Stimulated activated CD4-positive, alpha-beta T cell treated with anti-CD3 and anti-CD28 coated beads, Interleukin-12 subunit alpha, Interleukin-12 subunit beta, amount 100 ng/mL, for 4 hours (primary cell): ENCODE measurements at regions not wholly inside any gene's neighbourhood (a gene's known extent, or its start where the extent isn't known, plus 50 kb on each side); places are given as distances from the start of the nearest gene placed in this dataset.
"Not testable (repeated sequence)": the region's sequence is repeated elsewhere in the genome, so short reads cannot be mapped to it uniquely, and the experiment has no call there.

Source experiments
- DNase-seq: peaks from one replicate; pipeline ENCODE4 v3.0.0-alpha.2; 2020

DNA sequence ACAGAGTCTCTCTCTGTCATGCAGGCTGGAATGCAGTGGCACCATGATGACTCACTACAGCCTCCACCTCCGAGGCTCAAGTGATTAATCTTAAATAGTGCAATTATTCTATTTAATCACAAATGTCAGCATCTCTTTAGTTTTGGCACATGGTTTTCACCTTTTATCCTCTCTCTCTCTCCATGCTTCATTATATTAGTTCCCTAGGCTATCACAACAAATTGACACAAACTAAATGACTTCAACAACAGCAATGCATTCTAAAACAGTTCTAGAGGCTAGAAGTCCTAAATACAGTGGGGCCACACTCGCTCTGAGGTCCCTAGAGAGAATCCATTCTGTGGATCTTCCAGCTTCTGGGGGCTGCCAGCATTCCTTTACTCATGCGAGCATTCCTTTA is 178.2 kb upstream of the ZNG1F start:
- DNase-seq: not testable (repeated sequence)

GRCh38 chr9:41361790-41362189 is 172.7 kb upstream of the ZNG1F start:
- not testable (repeated sequence) for DNase-seq

- peak; percentile 25 for DNase-seq
These were observed 170.0 kb upstream of the ZNG1F start for GRCh38 chr9:41359116-41359515.

GRCh38 chr9:41358682-41359081 is 169.6 kb upstream of the ZNG1F start:
- peak; percentile 81 for DNase-seq

DNA sequence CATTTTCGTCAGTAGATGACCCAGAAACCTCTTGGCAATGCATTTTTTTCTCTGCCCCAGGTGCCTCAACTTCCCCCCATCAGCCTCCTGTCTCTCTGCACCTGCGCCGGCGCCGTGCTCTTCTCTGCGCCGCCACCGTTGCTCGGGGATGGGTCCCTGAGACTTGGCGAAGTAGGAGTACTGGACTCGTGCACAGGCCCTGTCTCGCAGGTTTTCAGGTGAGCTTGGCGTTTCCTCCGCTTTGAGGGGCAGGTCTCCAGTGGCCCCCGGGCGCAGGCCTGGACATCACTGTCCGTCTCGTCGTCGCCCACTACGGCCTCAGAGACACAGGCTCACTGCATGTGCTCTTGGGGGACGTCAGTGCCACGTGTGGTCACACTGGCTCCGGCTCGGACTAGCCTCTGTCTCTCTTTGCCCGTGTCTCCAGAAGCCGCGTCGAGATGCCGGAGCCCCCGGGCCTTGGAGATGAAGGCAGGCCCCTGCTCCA is 168.8 kb upstream of the ZNG1F start:
- not testable (repeated sequence) for DNase-seq

DNA sequence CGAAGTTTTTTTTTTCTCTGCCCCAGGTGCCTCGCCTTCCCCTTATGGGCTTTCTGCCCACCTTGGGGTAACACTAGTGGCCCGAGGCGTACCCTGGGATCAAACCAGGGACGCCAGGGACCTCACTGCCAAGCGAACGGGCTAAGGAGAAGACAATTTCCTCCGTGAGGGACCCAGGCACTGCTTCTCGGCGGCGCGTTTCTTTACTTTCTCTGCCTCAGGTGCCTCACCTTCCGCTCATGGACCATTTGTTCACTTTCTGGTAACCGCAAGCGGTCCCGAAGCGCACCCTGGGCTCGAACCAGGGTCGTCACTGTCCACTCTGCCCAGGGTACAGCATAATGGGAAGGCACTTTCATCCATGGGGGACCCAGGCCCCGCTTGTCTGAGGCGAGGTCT is 168.2 kb upstream of the ZNG1F start:
- DNase-seq: not testable (repeated sequence)

DNA sequence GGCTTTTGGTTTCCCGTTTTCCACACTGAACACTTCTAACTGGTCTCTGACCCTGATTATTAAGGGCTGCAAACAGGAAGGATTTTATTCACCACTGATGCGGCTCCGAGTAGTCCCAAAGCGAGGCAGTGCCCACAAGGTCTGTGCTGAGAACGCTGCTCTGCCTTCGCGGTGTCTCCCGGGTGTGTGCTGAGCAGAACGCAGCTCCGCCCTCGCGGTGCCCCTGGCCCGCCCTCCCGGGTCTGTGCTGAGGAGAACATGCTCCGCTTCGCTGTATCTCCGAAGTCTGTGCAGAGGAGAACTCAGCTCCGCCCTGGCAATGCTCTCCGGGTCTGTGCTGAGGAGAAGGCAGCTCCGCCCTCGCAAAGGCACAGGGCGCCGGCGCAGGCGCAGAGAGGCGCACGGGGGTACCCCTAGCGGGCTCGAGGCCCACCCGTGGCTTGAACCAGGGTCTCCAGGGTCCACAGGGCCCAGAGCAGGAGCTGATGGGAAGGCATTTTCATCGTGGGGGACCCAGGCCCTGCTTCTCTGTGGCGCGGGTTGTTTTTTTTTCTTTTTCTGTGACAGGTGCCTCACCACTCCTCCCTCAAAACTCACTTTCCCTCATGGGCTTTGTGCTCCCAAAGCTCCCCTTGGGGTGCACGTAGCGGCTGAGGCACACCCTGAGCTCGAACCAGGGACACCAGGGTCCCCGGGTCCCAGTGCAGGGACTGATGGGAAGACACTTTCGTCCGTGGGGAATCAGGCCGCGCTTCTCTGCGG is 167.7 kb upstream of the ZNG1F start:
- peak; percentile 79 for DNase-seq

DNA sequence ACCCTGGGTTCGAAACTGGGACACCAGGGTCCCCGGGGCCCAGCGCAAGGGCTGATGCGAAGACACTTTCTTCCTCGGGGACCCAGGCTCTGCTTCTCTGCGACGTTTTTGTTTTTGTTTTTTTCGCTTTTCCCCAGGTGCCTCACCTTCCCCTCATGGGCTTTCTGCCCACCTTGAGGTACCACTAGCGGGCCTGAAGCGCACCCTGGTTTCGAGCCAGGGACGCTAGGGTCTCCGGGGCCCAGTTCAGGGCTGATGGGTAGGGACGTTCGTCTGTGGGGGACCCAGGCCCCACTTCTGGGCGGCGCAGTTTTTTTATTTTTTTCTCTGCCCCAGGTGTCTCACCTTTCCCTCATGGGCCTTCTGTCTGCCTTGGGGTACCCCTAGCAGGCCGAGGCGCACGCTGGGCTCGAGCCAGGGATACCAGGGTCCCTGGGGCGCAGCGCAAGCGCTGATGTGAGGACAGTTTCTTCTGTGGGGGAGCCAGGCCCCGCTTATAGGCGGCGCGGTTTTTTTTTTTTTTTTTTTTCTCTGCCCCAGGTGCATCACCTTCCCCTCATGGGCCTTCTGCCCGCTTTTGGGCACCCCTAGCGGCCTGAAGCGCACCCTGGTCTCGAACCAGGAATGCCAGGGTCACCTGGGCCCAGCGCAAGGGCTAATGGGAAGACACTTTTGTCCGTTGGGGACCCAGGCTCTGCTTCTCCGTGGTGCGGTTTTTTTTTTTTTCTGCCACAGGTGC is 166.8 kb upstream of the ZNG1F start:
- not testable (repeated sequence) for DNase-seq

DNA sequence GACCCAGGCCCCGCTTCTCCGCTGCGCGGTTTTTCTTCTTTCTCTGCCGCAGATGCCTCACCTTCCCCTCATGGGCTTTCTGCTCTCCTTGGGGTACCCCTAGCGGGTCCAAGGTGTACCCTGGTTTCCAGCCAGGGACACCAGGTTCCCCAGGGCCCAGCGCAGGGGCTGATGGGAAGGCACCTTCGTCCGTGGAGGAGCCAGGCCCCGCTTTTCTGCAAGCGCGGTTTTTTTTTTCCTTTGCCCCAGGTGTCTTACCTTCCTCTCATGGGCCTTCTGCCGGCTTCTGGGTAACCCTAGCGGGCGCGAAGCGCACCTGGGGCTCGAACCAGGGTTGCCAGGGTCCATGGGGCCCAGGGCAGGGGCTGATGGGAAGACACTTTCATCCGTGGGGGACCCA is 165.9 kb upstream of the ZNG1F start:
- peak; percentile 20 for DNase-seq

DNA sequence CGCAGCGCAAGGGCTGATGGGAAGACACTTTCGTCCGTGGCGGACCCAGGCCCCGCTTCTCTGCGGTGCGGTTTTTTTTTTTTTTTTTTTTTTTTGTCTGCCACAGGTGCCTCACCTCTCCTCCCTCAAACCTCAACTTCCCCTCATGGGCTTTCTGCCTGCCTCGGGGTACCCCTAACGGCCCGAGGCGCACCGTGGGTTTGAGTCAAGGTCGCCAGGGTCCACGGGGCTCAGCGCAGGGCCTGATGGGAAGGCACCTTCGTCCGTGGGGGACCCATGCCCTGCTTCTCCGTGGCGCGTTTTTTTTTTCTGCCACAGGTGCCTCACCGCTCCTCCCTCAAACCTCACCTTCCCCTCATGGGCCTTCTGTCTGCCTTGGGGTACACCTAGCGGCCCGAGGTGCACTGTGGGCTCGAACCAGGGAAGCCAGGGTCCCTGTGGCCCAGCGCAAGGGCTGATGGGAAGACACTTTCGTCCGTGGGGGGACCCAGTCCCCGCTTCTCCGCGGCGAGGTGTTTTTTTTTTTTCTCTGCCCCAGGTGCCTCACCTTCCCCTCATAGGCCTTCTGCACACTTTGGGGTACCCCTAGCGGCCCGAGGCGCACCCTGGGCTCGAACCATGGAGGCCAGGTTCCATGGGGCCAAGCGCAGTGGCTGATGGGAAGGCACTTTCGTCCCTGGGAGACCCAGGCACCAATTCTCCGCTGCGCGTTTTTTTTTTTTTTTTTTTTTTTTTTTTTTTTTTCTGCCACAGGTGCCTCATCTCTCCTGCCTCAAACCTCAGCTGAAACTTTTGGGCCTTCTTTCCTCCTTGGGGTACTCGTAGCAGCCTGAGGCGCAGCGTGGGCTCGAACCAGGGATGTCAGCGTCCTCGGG is 165.2 kb upstream of the ZNG1F start:
- DNase-seq: peak; percentile 17

- not testable (repeated sequence) for DNase-seq
These were observed 163.9 kb upstream of the ZNG1F start for GRCh38 chr9:41353026-41353425.

- not testable (repeated sequence) for DNase-seq
These were observed 163.3 kb upstream of the ZNG1F start for GRCh38 chr9:41352390-41352789.

- not testable (repeated sequence) for DNase-seq
These were observed 158.8 kb upstream of the ZNG1F start for GRCh38 chr9:41347893-41348292.

DNA sequence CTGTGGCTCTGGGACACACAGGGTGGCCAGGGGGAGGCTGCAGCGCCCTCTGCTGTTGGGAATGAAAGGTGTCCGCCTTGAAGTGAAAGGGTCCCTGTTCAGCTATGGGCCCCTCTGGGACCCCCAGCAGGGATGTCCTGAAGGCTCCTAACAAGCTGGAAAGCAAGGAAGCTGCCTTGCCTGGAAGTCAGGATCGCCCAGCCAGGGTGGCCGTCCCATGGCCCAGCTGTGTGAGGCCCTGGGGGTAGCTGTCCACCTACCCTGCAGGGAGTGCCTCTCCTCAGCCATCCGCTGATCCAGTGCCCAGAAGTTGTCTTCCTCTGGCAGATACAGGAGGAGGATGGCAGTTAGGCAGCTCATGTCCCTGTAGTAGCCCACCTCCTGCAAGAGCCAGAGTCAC is 143.4 kb upstream of the ZNG1F start:
- not testable (repeated sequence) for DNase-seq

DNA sequence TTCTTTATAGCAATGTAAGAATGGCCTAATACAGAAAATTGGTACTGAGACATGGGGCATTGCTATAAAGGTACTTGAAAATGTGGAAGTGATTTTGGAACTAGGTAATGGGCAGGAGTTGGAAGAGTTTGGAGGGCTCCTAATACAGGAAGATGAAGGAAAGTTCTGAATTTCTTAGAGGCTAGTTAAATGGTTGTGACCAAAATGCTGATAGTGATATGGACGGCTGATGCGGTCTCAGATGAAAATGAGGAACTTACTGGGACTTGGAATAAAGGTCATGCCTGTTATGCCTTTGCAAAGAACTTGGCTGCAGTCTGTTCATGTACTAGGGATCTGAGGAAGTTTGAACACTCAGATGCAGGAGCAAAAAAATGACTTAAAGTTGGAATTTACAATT is 132.2 kb upstream of the ZNG1F start:
- DNase-seq: not testable (repeated sequence)

DNA sequence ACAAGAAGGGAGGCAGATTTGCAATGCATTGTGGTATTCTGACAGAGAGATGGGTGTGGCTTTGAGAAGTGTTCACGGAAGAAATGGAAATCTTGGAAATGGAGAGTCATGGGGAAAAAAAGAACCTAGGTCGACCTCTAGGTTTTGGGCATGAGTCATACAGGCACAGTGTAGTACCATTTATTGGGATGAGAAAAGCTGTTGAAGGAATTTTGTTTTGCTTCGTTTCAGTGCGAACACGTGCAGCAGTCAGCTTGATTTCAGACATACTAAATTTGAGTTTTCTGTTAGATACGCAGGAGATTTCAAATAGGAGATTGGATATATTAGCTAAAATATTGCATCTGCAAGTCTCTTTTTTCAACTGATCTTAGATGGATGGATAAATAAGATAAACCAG is 119.8 kb upstream of the ZNG1F start:
- DNase-seq: not testable (repeated sequence)

DNA sequence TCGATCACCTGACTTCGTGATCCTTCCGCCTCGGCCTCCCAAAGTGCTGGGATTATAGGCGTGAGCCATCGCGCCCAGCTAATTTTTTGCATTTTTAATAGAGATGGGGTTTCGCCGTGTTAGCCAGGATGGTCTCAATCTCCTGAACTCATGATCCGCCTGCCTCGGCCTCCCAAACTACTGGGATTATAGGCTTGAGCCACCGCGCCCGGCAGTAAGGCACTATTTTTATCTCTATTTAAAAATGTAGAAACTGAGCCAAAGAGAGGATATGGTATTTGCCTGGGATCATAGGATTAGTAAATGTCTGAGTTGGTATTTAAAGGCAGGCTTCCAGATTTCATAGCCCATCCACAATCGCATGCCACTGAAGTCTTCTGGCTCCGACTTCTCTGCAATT is 96.6 kb upstream of the ZNG1F start:
- not testable (repeated sequence) for DNase-seq

- DNase-seq: not testable (repeated sequence)
These were observed 91.5 kb upstream of the ZNG1F start for GRCh38 chr9:41280299-41281238.

- not testable (repeated sequence) for DNase-seq
These were observed 90.3 kb upstream of the ZNG1F start for GRCh38 chr9:41279437-41279836.

DNA sequence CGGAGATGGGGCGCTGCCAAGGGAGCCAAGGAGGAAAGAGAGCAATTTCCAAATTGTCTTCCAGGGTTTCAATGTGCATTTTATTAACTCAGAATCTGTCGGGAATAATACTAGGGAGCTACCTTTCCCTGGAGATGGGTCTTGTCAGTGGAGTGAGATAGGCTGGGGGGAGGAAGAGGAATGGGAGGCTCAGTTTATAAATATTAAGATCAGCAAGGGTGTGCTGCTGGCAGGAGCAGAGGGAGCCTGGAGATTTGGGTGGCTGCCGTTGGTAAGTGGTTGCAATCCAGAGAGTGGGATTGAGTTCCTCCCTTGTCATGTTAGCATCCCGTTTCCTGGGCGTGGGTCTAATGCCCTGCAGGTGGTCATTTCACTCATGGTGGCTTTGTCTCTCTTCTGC is 89.9 kb upstream of the ZNG1F start:
- not testable (repeated sequence) for DNase-seq

DNA sequence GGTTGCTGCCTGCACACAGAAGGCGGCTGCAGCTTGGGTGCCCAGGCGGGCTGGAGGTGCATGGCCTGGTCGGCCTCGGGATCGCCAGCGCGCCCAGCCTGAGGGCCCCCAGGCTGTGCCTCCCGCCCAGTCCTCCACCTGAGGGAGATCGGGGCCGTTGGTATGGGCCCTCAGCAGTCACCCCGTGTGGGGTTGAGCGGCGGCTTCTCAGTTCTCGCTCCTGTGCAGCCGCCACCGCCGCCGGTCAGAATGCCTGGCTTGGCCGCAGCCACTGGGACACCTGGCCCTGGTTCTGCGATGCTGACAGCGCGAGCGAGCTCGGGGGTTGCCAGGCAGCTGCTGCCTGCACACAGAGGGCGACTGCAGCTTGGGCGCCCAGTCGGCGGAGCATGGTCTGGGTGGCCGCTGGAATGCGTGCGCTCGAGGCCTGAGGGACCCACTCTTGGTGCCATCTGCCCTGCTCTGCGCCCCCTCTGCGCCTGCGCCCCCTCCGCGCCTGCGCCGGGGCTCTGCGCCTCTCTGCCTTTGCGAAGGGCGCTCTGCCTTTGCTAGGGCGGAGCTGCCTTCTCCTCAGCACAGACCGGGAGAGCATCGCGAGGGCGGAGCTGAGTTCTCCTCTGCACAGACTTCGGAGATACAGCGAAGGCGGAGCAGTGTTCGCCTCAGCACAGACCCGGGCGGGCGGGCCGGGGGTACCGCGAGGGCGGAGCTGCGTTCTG is 84.6 kb upstream of the ZNG1F start:
- peak; percentile 68 for DNase-seq
